WTC11 (cell line): ENCODE measurements at regions not wholly inside any gene's neighbourhood (a gene's known extent, or its start where the extent isn't known, plus 50 kb on each side); places are given as distances from the start of the nearest gene placed in this dataset.

Source experiments
- ATAC-seq: fragments of 200-7000 bp; cut with Tn5 transposase; 2 replicates; pipeline ENCODE4 v1.10.0; 2021; ENCODE audit warnings: mild to moderate bottlenecking, moderate library complexity
- CTCF ChIA-PET: fragments of 300-600 bp; sonication (Branson Sonifier 250); formaldehyde crosslinking; loops from one replicate; lab custom pipeline; 2021; ENCODE audit warnings: antibody characterized with exemption; lab: Charles Lee
- POLR2A ChIA-PET: fragments of 350-600 bp; sonication (Branson Sonifier 250); formaldehyde crosslinking; loops from one replicate; lab custom pipeline; 2021; ENCODE audit warnings: antibody characterized with exemption; lab: Charles Lee
- DNase-seq: peaks from one replicate; pipeline ENCODE4 v3.0.0; 2021; ENCODE audit warnings: low spot score
- H3K27ac Mint-ChIP-seq: 2 replicates; pipeline ENCODE4 v1.8.0; 2021; ENCODE audit warnings: mixed read lengths
- H3K27me3 Mint-ChIP-seq: 2 replicates; pipeline ENCODE4 v1.8.0; 2021; ENCODE audit warnings: low read depth, mild to moderate bottlenecking, moderate library complexity, mixed read lengths
- H3K36me3 Mint-ChIP-seq: 2 replicates; pipeline ENCODE4 v1.8.0; 2021; ENCODE audit warnings: mixed read lengths
- H3K4me1 Mint-ChIP-seq: 2 replicates; pipeline ENCODE4 v1.8.0; 2022; ENCODE audit warnings: mixed read lengths
- H3K4me3 Mint-ChIP-seq: 2 replicates; pipeline ENCODE4 v1.8.0; 2021; ENCODE audit warnings: mild to moderate bottlenecking, moderate library complexity, mixed read lengths
- H3K9me3 Mint-ChIP-seq: 2 replicates; pipeline ENCODE4 v1.8.0; 2021; ENCODE audit warnings: mixed read lengths
- AR ChIP-seq: fragments of 250-450 bp; sonication (Bioruptor Pico); IDR thresholded peaks from 2 replicates; pipeline ENCODE4 v1.9.0; 2021; ENCODE audit warnings: mild to moderate bottlenecking
- ATF1 ChIP-seq: sonication (generic); formaldehyde crosslinking; IDR thresholded peaks from 2 replicates; pipeline ENCODE4 v1.8.1; 2023; ENCODE audit warnings: mild to moderate bottlenecking, moderate library complexity, missing genetic modification reagents
- CBFB ChIP-seq: sonication (generic); formaldehyde crosslinking; IDR thresholded peaks from 2 replicates; pipeline ENCODE4 v1.8.1; 2022; ENCODE audit warnings: mild to moderate bottlenecking, low read depth, missing genetic modification reagents
- CREB1 ChIP-seq: sonication (generic); formaldehyde crosslinking; IDR thresholded peaks from 2 replicates; pipeline ENCODE4 v1.8.0; 2023; ENCODE audit warnings: mild to moderate bottlenecking, missing genetic modification reagents
- E2F5 ChIP-seq: sonication (generic); formaldehyde crosslinking; IDR thresholded peaks from 2 replicates; pipeline ENCODE4 v1.8.1; 2022; ENCODE audit warnings: mild to moderate bottlenecking, moderate library complexity, missing genetic modification reagents
- MLX ChIP-seq: sonication (generic); formaldehyde crosslinking; IDR thresholded peaks from 2 replicates; pipeline ENCODE4 v1.8.1; 2023; ENCODE audit warnings: mild to moderate bottlenecking, missing genetic modification reagents, moderate library complexity
- MYBL2 ChIP-seq: sonication (generic); formaldehyde crosslinking; IDR thresholded peaks from 2 replicates; pipeline ENCODE4 v1.8.1; 2023; ENCODE audit warnings: mild to moderate bottlenecking, moderate library complexity, missing genetic modification reagents
- NR1H2 ChIP-seq: sonication (generic); formaldehyde crosslinking; IDR thresholded peaks from 2 replicates; pipeline ENCODE4 v1.9.0; 2021; ENCODE audit warnings: mild to moderate bottlenecking, moderate library complexity, missing genetic modification reagents
- NR3C1 ChIP-seq: sonication (generic); formaldehyde crosslinking; conservative IDR thresholded peaks from 2 replicates; pipeline ENCODE4 v1.8.1; 2023; ENCODE audit warnings: low read depth, mild to moderate bottlenecking, missing genetic modification reagents
- OVOL2 ChIP-seq: fragments of 250-450 bp; sonication (Bioruptor Pico); IDR thresholded peaks from 2 replicates; pipeline ENCODE4 v1.9.0; 2021; ENCODE audit warnings: mild to moderate bottlenecking, borderline replicate concordance
- PREB ChIP-seq: sonication (generic); formaldehyde crosslinking; IDR thresholded peaks from 2 replicates; pipeline ENCODE4 v1.8.1; 2022; ENCODE audit warnings: mild to moderate bottlenecking, missing genetic modification reagents, moderate library complexity, borderline replicate concordance
- RORB ChIP-seq: fragments of 250-450 bp; sonication (Bioruptor Pico); IDR thresholded peaks from 2 replicates; pipeline ENCODE4 v1.9.0; 2021; ENCODE audit warnings: mild to moderate bottlenecking
- SMAD3 ChIP-seq: sonication (generic); formaldehyde crosslinking; IDR thresholded peaks from 2 replicates; pipeline ENCODE4 v1.8.0; 2022; ENCODE audit warnings: missing genetic modification reagents, mild to moderate bottlenecking, borderline replicate concordance
- SP1 ChIP-seq: sonication (generic); formaldehyde crosslinking; conservative IDR thresholded peaks from 2 replicates; pipeline ENCODE4 v1.8.1; 2022; ENCODE audit warnings: missing genetic modification reagents
- TEAD4 ChIP-seq: sonication (generic); formaldehyde crosslinking; IDR thresholded peaks from 2 replicates; pipeline ENCODE4 v1.8.0; 2022; ENCODE audit warnings: mild to moderate bottlenecking, missing genetic modification reagents
- TP53 ChIP-seq: sonication (generic); formaldehyde crosslinking; IDR thresholded peaks from 2 replicates; pipeline ENCODE4 v1.8.1; 2023; ENCODE audit warnings: mild to moderate bottlenecking, missing genetic modification reagents
- USF1 ChIP-seq: sonication (generic); formaldehyde crosslinking; IDR thresholded peaks from 2 replicates; pipeline ENCODE4 v1.8.0; 2022; ENCODE audit warnings: mild to moderate bottlenecking, missing genetic modification reagents
- USF2 ChIP-seq: sonication (generic); formaldehyde crosslinking; IDR thresholded peaks from 2 replicates; pipeline ENCODE4 v1.8.1; 2023; ENCODE audit warnings: mild to moderate bottlenecking, missing genetic modification reagents, moderate library complexity
- ZNF396 ChIP-seq: fragments of 250-450 bp; sonication (Bioruptor Pico); IDR thresholded peaks from 2 replicates; pipeline ENCODE4 v1.8.0; 2021; ENCODE audit warnings: mild to moderate bottlenecking, moderate library complexity, borderline replicate concordance
- ZNF416 ChIP-seq: fragments of 250-450 bp; sonication (Bioruptor Pico); IDR thresholded peaks from 2 replicates; pipeline ENCODE4 v1.9.0; 2021; ENCODE audit warnings: mild to moderate bottlenecking, inconsistent platforms
- ZNF423 ChIP-seq: fragments of 250-450 bp; sonication (Bioruptor Pico); IDR thresholded peaks from 2 replicates; pipeline ENCODE4 v2.1.2; 2022; ENCODE audit warnings: mild to moderate bottlenecking, moderate library complexity
- ZNF512 ChIP-seq: sonication (generic); formaldehyde crosslinking; IDR thresholded peaks from 2 replicates; pipeline ENCODE4 v1.8.1; 2022; ENCODE audit warnings: missing genetic modification reagents, borderline replicate concordance
- ZSCAN18 ChIP-seq: fragments of 250-450 bp; sonication (Bioruptor Pico); IDR thresholded peaks from 2 replicates; pipeline ENCODE4 v2.1.2; 2022; ENCODE audit warnings: mild to moderate bottlenecking, moderate library complexity

- POLR2A ChIA-PET, result no interaction called here
Observed at GRCh38 chr6:160853946-160854345, 137.6 kb upstream of the MAP3K4 start.

GRCh38 chr6:160858886-160859285 is 132.7 kb upstream of the MAP3K4 start:
- H3K4me1 Mint-ChIP-seq, result no peaks in the 10 kb centered on the region
- ChIA-PET POLR2A (no interaction called here), CTCF (no interaction called here)
- DNase-seq (no peak), ATAC-seq (no peak)
- H3K27me3 Mint-ChIP-seq, result no peaks in the 10 kb centered on the region
- H3K4me3 Mint-ChIP-seq, result no peak overlapping the region
- H3K27ac Mint-ChIP-seq, result no peak overlapping the region
- no peaks in the 10 kb centered on the region for H3K9me3 Mint-ChIP-seq
- H3K36me3 Mint-ChIP-seq, result no peaks in the 10 kb centered on the region
- no peak for TF ChIP-seq ATF1 (CRISPR knock-in tag)
- no peak for TF ChIP-seq NR3C1
- no peak for TF ChIP-seq MLX (CRISPR knock-in tag)
- no peak for TF ChIP-seq USF1 (CRISPR knock-in tag)
- TF ChIP-seq ZNF416, result no peak
- TF ChIP-seq ZNF396 (CRISPR knock-in tag), result no peak
- TF ChIP-seq USF2, result no peak
- no peak for TF ChIP-seq OVOL2 (CRISPR knock-in tag)
- TF ChIP-seq ZSCAN18 (CRISPR knock-in tag), result no peak
- no peak for TF ChIP-seq RORB
- TF ChIP-seq CBFB (CRISPR knock-in tag), result no peak
- no peak for TF ChIP-seq AR (CRISPR knock-in tag)
- no peak for TF ChIP-seq NR1H2 (CRISPR knock-in tag)
- no peak for TF ChIP-seq TEAD4 (CRISPR knock-in tag)
- no peak for TF ChIP-seq SP1 (CRISPR knock-in tag)
- no peak for TF ChIP-seq MYBL2
- no peak for TF ChIP-seq PREB

More at GRCh38 chr6:160853946-160854345, 137.6 kb upstream of the MAP3K4 start:
- CTCF ChIA-PET, result no interaction called here
- TF ChIP-seq USF2 (no peak), SP1 (CRISPR knock-in tag) (no peak), ZNF423 (CRISPR knock-in tag) (no peak), NR3C1 (no peak), E2F5 (CRISPR knock-in tag) (no peak), TP53 (CRISPR knock-in tag) (no peak), CREB1 (CRISPR knock-in tag) (no peak), SMAD3 (CRISPR knock-in tag) (no peak), ZNF512 (CRISPR knock-in tag) (no peak)
- Mint-ChIP-seq H3K27ac (no peak overlapping the region), H3K36me3 (no peaks in the 10 kb centered on the region), H3K27me3 (no peaks in the 10 kb centered on the region), H3K4me3 (no peak overlapping the region), H3K9me3 (no peaks in the 10 kb centered on the region), H3K4me1 (no peaks in the 10 kb centered on the region)
- no peak for DNase-seq
- no peak for ATAC-seq
